SK-N-MC (cell line): ENCODE measurements at regions not wholly inside any gene's neighbourhood (a gene's known extent, or its start where the extent isn't known, plus 50 kb on each side); places are given as distances from the start of the nearest gene placed in this dataset.

Source experiments
- EZH2 ChIP-seq: fragments of 200-600 bp; sonication (generic); IDR thresholded peaks from one replicate; pipeline ENCODE4 v1.6.1; 2017; ENCODE audit warnings: antibody characterized with exemption
- POLR2AphosphoS5 ChIP-seq: IDR thresholded peaks from 2 replicates; pipeline ENCODE4 v1.6.1; 2012; ENCODE audit warnings: mild to moderate bottlenecking, low read depth, low read length, borderline replicate concordance

GRCh38 chr2:160955578-160955977, 204.7 kb upstream of the TANK start:
- TF ChIP-seq EZH2, result no peak
- TF ChIP-seq POLR2AphosphoS5, result no peak
